Endodermal cell (in vitro differentiated cells): ENCODE measurements at regions not wholly inside any gene's neighbourhood (a gene's known extent, or its start where the extent isn't known, plus 50 kb on each side); places are given as distances from the start of the nearest gene placed in this dataset.
A peak's percentile ranks its signal among the peaks of the same experiment; 100 is the strongest.

Source experiments
- DNase-seq: peaks from one replicate; pipeline ENCODE4 v3.0.0-alpha.2; 2017
- H3K27ac ChIP-seq: 2 replicates; pipeline ENCODE4 v1.5.1; 2013; ENCODE audit warnings: mild to moderate bottlenecking, low read depth, low read length, moderate library complexity
- H3K27me3 ChIP-seq: 2 replicates; pipeline ENCODE4 v1.6.1; 2013; ENCODE audit warnings: mild to moderate bottlenecking, low read length, moderate library complexity; ENCODE audit not compliant: insufficient read depth, control insufficient read depth, poor library complexity, severe bottlenecking
- H3K36me3 ChIP-seq: 2 replicates; pipeline ENCODE4 v1.7.0; 2013; ENCODE audit warnings: mild to moderate bottlenecking, low read length, moderate library complexity; ENCODE audit not compliant: control insufficient read depth, insufficient read depth
- H3K4me1 ChIP-seq: one replicate; pipeline ENCODE4 v1.7.0; 2013; ENCODE audit warnings: low read length; ENCODE audit not compliant: control insufficient read depth, insufficient read depth
- H3K4me3 ChIP-seq: 2 replicates; pipeline ENCODE4 v1.5.1; 2013; ENCODE audit warnings: mild to moderate bottlenecking, low read length, moderate library complexity
- H3K9ac ChIP-seq: 2 replicates; pipeline ENCODE4 v1.6.1; 2013; ENCODE audit warnings: mild to moderate bottlenecking, low read length, moderate library complexity; ENCODE audit not compliant: poor library complexity, severe bottlenecking; ENCODE audit errors: extremely low read depth
- H3K9me3 ChIP-seq: 2 replicates; pipeline ENCODE4 v1.6.1; 2013; ENCODE audit warnings: mild to moderate bottlenecking, low read length, moderate library complexity; ENCODE audit not compliant: control insufficient read depth
- H3K27ac Mint-ChIP-seq: 2 replicates; pipeline ENCODE4 v1.8.0; 2020; ENCODE audit warnings: mixed read lengths
- H3K27me3 Mint-ChIP-seq: 2 replicates; pipeline ENCODE4 v1.8.0; 2021; ENCODE audit warnings: mild to moderate bottlenecking, mixed read lengths; ENCODE audit not compliant: insufficient read depth
- H3K36me3 Mint-ChIP-seq: 2 replicates; pipeline ENCODE4 v1.8.0; 2020; ENCODE audit warnings: low read depth, mixed read lengths
- H3K4me1 Mint-ChIP-seq: 2 replicates; pipeline ENCODE4 v1.8.0; 2020; ENCODE audit warnings: mixed read lengths
- H3K4me3 Mint-ChIP-seq: 2 replicates; pipeline ENCODE4 v1.8.0; 2020; ENCODE audit warnings: mild to moderate bottlenecking, moderate library complexity, mixed read lengths
- H3K9me3 Mint-ChIP-seq: 2 replicates; pipeline ENCODE4 v1.8.0; 2020; ENCODE audit warnings: mild to moderate bottlenecking, mixed read lengths
- CTCF ChIP-seq: fragments of 200-600 bp; sonication (generic); conservative IDR thresholded peaks from 2 replicates; pipeline ENCODE4 v1.5.0; 2021; ENCODE audit warnings: antibody characterized with exemption, mild to moderate bottlenecking
- WGBS, 2 experiments: methylation state at CpG; one replicate each; pipeline versions ENCODE4 v1.1.5 to v1.1.7; 2013; ENCODE audit warnings: missing lambda C conversion rate in 2 of 2, mixed read lengths in 1 of 2; ENCODE audit not compliant: insufficient coverage in 1 of 2, insufficient read length in 1 of 2; 5-methylcytosine and 5-hydroxymethylcytosine counted together

GRCh38 chr2:239735131-239735828, 289.9 kb downstream of the NDUFA10 start:
- Mint-ChIP-seq H3K27ac (no peak overlapping the region), H3K27me3 (peaks cover 5% of the 10 kb centered on the region), H3K36me3 (no peaks in the 10 kb centered on the region), H3K9me3 (peaks cover 4% of the 10 kb centered on the region), H3K4me1 (no peaks in the 10 kb centered on the region), H3K4me3 (no peak overlapping the region)
- WGBS, 2 experiments = 72% methylated on average over 21 to 23 of the region's 23 CpGs
- no peaks in the 10 kb centered on the region for H3K4me1 ChIP-seq
- no peaks in the 10 kb centered on the region for H3K36me3 ChIP-seq
- peak; percentile 36 for TF ChIP-seq CTCF
- no peaks in the 10 kb centered on the region for H3K27me3 ChIP-seq
- no peaks in the 10 kb centered on the region for H3K9me3 ChIP-seq
- peak; percentile 92 for DNase-seq
- no peak overlapping the region for H3K9ac ChIP-seq
- H3K27ac ChIP-seq = no peak overlapping the region
- no peak overlapping the region for H3K4me3 ChIP-seq

DNA sequence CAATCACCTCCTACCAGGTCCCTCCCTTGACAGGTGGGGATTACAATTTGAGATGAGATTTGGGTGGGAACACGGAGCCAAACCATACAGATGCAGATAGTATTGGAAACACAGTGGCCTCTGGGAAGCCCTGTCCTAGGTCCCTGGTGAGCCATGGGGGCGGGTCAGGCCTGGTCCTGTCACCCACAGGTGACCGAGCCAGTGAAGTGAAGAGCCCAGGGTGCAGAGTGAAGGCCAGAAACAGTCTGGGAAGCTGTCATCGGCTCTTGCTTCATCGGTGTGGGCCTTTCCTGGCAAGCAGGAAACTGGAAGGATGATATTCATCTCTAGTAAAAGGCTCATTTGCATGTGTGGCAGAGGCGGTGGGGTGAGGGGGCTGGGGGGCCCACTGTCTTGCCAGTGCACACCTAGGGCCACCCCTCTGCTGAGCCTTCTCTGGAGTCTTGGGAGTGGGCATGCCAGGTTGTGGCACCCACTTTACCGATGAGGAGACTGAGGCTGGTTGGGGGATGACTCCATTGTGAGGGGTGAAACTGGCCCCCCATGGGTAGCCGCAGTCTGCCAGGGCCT, 290.6 kb downstream of the NDUFA10 start:
- WGBS, 2 experiments = 68 to 83% methylated on average over 4 to 8 of the region's 8 CpGs
- TF ChIP-seq CTCF = no peak
- peaks cover 5% of the 10 kb centered on the region for H3K27me3 Mint-ChIP-seq

DNA sequence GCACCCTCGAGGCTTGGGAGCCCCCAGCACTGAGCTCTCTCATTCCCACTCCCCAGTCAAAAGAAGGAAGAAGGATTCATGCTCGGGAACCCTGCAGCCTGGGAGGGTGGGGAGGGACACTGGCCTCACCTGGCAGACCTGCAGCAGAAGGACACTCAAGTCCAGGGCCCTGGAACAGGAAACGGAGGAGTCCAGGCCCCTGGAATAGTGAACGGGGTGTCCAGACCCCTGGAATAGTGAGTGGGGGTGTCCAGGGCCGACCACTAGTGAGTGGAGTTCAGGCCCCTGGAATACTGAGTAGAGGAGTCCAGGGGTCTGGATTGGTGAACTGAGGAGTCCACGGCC, 292.5 kb downstream of the NDUFA10 start:
- Histone ChIP-seq H3K4me1 (no peaks in the 10 kb centered on the region), H3K9ac (no peak overlapping the region), H3K27me3 (no peaks in the 10 kb centered on the region), H3K36me3 (no peaks in the 10 kb centered on the region), H3K4me3 (no peak overlapping the region), H3K9me3 (no peaks in the 10 kb centered on the region), H3K27ac (no peak overlapping the region)
- 85 to 100% methylated on average over 2 to 6 of the region's 6 CpGs for WGBS, 2 experiments
- Mint-ChIP-seq H3K27ac (no peak overlapping the region), H3K36me3 (no peaks in the 10 kb centered on the region), H3K27me3 (peaks cover 5% of the 10 kb centered on the region), H3K4me1 (no peaks in the 10 kb centered on the region), H3K9me3 (peaks cover 4% of the 10 kb centered on the region), H3K4me3 (no peak overlapping the region)
- no peak for DNase-seq
- TF ChIP-seq CTCF = no peak

More for the DNA sequence above, 290.6 kb downstream of the NDUFA10 start:
- no peak overlapping the region for H3K9ac ChIP-seq
- no peaks in the 10 kb centered on the region for H3K9me3 ChIP-seq
- H3K27ac ChIP-seq = no peak overlapping the region
- Mint-ChIP-seq H3K9me3 (peaks cover 4% of the 10 kb centered on the region), H3K36me3 (no peaks in the 10 kb centered on the region), H3K27ac (no peak overlapping the region), H3K4me1 (no peaks in the 10 kb centered on the region), H3K4me3 (no peak overlapping the region)
- H3K4me1 ChIP-seq = no peaks in the 10 kb centered on the region
- H3K27me3 ChIP-seq = no peaks in the 10 kb centered on the region
- no peak for DNase-seq
- no peak overlapping the region for H3K4me3 ChIP-seq
- H3K36me3 ChIP-seq = no peaks in the 10 kb centered on the region
